ENCODE measurements at regions not wholly inside any gene's neighbourhood (a gene's known extent, or its start where the extent isn't known, plus 50 kb on each side); places are given as distances from the start of the nearest gene placed in this dataset.

DNA sequence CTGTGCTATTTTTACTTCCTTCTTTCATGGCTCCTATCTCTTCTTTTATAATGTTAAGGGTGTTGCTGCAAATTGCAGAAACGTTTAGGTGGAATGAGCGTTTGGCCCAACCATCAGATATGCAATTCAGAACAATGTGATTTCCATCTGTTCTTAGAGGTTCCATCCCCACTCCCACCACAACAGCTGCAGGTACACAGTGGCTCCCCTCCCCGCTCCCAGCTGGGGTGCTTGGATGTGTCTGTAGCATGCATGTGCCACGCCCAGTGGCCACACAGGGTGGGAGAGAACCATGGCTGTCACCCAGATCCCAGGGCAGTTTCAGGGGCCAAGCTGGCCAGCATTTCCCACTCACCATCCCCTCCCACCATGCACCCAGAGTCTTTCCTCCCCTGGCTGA, 62.2 kb downstream of the ACTL7B start:
- TF ChIP-seq, protein P1, sequence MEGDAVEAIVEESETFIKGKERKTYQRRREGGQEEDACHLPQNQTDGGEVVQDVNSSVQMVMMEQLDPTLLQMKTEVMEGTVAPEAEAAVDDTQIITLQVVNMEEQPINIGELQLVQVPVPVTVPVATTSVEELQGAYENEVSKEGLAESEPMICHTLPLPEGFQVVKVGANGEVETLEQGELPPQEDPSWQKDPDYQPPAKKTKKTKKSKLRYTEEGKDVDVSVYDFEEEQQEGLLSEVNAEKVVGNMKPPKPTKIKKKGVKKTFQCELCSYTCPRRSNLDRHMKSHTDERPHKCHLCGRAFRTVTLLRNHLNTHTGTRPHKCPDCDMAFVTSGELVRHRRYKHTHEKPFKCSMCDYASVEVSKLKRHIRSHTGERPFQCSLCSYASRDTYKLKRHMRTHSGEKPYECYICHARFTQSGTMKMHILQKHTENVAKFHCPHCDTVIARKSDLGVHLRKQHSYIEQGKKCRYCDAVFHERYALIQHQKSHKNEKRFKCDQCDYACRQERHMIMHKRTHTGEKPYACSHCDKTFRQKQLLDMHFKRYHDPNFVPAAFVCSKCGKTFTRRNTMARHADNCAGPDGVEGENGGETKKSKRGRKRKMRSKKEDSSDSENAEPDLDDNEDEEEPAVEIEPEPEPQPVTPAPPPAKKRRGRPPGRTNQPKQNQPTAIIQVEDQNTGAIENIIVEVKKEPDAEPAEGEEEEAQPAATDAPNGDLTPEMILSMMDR (IDR thresholded peaks at IDR 0.05): no peak
- TF ChIP-seq ZFX (IDR thresholded peaks at IDR 0.05; ENCODE audit: borderline replicate concordance): no peak

Measured in 22Rv1 (cell line).